CD4-positive, CD25-positive, alpha-beta regulatory T cell (primary cell): ENCODE measurements at regions not wholly inside any gene's neighbourhood (a gene's known extent, or its start where the extent isn't known, plus 50 kb on each side); places are given as distances from the start of the nearest gene placed in this dataset.
A peak's percentile ranks its signal among the peaks of the same experiment; 100 is the strongest.

Experiments
- ATAC-seq, 2 donors: fragments of 150-1000 bp; cut with Tn5 transposase; one replicate each; pipeline ENCODE4 v1.10.0; 2021; ENCODE audit warnings: low read depth in 2 of 2, moderate number of reproducible peaks in 2 of 2, moderate library complexity in 1 of 2
- DNase-seq, 3 donors: peaks; one replicate each; pipeline versions ENCODE4 v3.0.0 to v3.0.0-alpha.2; 2012 to 2022; ENCODE audit warnings: mixed read lengths in 1 of 3
- H3K27ac ChIP-seq: one replicate; pipeline ENCODE4 v1.7.0; 2013; ENCODE audit warnings: mild to moderate bottlenecking, low read length; ENCODE audit not compliant: insufficient read depth, poor library complexity, severe bottlenecking
- H3K27me3 ChIP-seq: one replicate; pipeline ENCODE4 v1.7.0; 2013; ENCODE audit warnings: low read length; ENCODE audit not compliant: control insufficient read depth, insufficient read depth
- H3K36me3 ChIP-seq: one replicate; pipeline ENCODE4 v1.7.0; 2013; ENCODE audit warnings: mild to moderate bottlenecking, low read length, moderate library complexity; ENCODE audit not compliant: control insufficient read depth, insufficient read depth
- H3K4me1 ChIP-seq: 2 replicates; pipeline ENCODE4 v1.7.0; 2013; ENCODE audit warnings: mild to moderate bottlenecking, low read length; ENCODE audit not compliant: insufficient read depth, control insufficient read depth, poor library complexity, severe bottlenecking
- H3K4me3 ChIP-seq: one replicate; pipeline ENCODE4 v1.7.0; 2013; ENCODE audit warnings: low read depth, mild to moderate bottlenecking, low read length, moderate library complexity
- H3K9me3 ChIP-seq, 2 experiments: 1 replicate in 1 of 2; 2 replicates in 1 of 2; pipeline ENCODE4 v1.7.0; 2013; ENCODE audit warnings: low read length in 2 of 2, mild to moderate bottlenecking in 1 of 2, moderate library complexity in 1 of 2; ENCODE audit not compliant: control insufficient read depth in 2 of 2
- H3K27ac Mint-ChIP-seq, 3 donors: one replicate each; pipeline ENCODE4 v1.8.0; 2020 to 2022; ENCODE audit warnings: mild to moderate bottlenecking in 3 of 3, mixed read lengths in 3 of 3, moderate library complexity in 2 of 3
- H3K27me3 Mint-ChIP-seq: one replicate; pipeline ENCODE4 v1.8.0; 2022; ENCODE audit warnings: mild to moderate bottlenecking, mixed read lengths
- H3K36me3 Mint-ChIP-seq: one replicate; pipeline ENCODE4 v1.8.0; 2020; ENCODE audit warnings: mixed read lengths
- H3K4me1 Mint-ChIP-seq, 4 donors: one replicate each; pipeline ENCODE4 v1.8.0; 2020 to 2022; ENCODE audit warnings: mixed read lengths in 4 of 4, mild to moderate bottlenecking in 1 of 4
- H3K4me3 Mint-ChIP-seq, 4 donors: one replicate each; pipeline ENCODE4 v1.8.0; 2020 to 2022; ENCODE audit warnings: mild to moderate bottlenecking in 4 of 4, mixed read lengths in 4 of 4, moderate library complexity in 3 of 4
- H3K9me3 Mint-ChIP-seq, 7 donors: one replicate each; pipeline ENCODE4 v1.8.0; 2020 to 2022; ENCODE audit warnings: mixed read lengths in 7 of 7, mild to moderate bottlenecking in 3 of 7, moderate library complexity in 2 of 7

- H3K27me3 Mint-ChIP-seq: peaks cover 11% of the 10 kb centered on the region
- peaks cover 0 to 3% (median 0%) of the 10 kb centered on the region in 7 donors for H3K9me3 Mint-ChIP-seq
- H3K36me3 ChIP-seq: no peaks in the 10 kb centered on the region
- peaks cover 0 to 4% (median 0%) of the 10 kb centered on the region in 4 donors for H3K4me1 Mint-ChIP-seq
- H3K27ac ChIP-seq: no peak overlapping the region
- H3K4me1 ChIP-seq: no peaks in the 10 kb centered on the region
- no peak for DNase-seq
- H3K27me3 ChIP-seq: peaks cover 7% of the 10 kb centered on the region
- no peak overlapping the region for H3K4me3 ChIP-seq
- H3K4me3 Mint-ChIP-seq: no peak overlapping the region
- no peak for ATAC-seq
- no peaks in the 10 kb centered on the region for H3K36me3 Mint-ChIP-seq
- no peak overlapping the region for H3K27ac Mint-ChIP-seq
- H3K9me3 ChIP-seq: no peaks in the 10 kb centered on the region
These were observed 97.3 kb downstream of the GEMIN8 start for GRCh38 chrX:13932416-13932815.

DNA sequence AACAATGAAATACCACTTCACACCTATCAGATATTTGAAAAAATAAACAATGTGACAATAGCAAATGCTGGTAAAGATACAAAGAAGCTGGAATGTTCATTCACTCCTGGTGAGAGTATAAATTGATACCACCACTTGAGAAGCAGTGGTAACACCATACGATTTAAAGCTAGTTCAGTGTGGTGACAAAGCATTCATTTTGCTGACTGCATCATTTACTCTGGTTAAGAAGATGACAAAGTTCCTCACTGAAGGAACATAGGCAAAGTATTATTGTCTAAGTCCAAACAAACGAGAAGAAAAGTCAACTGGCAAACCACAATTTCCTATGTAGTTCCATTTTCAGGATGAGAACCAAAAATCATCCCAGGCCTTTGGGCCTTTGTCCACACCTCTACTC is 102.5 kb downstream of the GEMIN8 start:
- DNase-seq: no peak
- H3K4me1 ChIP-seq: no peaks in the 10 kb centered on the region
- no peak overlapping the region for H3K4me3 Mint-ChIP-seq
- ATAC-seq: no peak
- H3K36me3 ChIP-seq: no peaks in the 10 kb centered on the region
- H3K27ac ChIP-seq: no peak overlapping the region
- no peaks in the 10 kb centered on the region for H3K9me3 ChIP-seq
- no peak overlapping the region for H3K4me3 ChIP-seq
- peaks cover 5% of the 10 kb centered on the region for H3K27me3 Mint-ChIP-seq
- no peaks in the 10 kb centered on the region for H3K9me3 Mint-ChIP-seq
- no peaks in the 10 kb centered on the region for H3K4me1 Mint-ChIP-seq
- H3K27ac Mint-ChIP-seq: no peak overlapping the region
- H3K27me3 ChIP-seq: no peaks in the 10 kb centered on the region
- H3K36me3 Mint-ChIP-seq: no peaks in the 10 kb centered on the region

DNA sequence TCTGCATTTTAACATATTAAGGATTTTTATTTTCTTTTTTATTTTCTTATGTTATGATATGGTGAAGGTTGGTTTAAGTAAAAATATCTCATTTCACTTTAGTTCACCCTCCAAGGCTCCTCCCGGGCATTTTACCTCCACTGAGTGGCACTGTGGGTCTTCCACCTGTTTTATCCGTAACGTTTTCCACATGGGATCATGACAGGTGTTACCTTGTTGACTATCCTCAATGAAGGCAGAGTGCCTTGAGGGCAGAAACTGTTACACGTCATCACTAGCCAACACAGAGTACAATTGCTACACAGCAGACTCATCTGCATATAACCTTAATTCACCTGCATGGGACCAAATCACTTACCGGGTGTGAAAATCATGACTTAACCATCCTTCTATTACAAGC is 105.8 kb downstream of the GEMIN8 start:
- H3K4me1 ChIP-seq: no peaks in the 10 kb centered on the region
- H3K4me3 ChIP-seq: no peak overlapping the region
- no peaks in the 10 kb centered on the region for H3K9me3 Mint-ChIP-seq
- no peaks in the 10 kb centered on the region for H3K27me3 ChIP-seq
- no peaks in the 10 kb centered on the region for H3K4me1 Mint-ChIP-seq
- no peak for ATAC-seq
- no peaks in the 10 kb centered on the region for H3K27me3 Mint-ChIP-seq
- H3K9me3 ChIP-seq: no peaks in the 10 kb centered on the region
- no peak overlapping the region for H3K27ac ChIP-seq
- H3K4me3 Mint-ChIP-seq: peak overlapping the region in 1 of 4 donors; percentile 32
- no peaks in the 10 kb centered on the region for H3K36me3 ChIP-seq
- no peak for DNase-seq
- H3K27ac Mint-ChIP-seq: no peak overlapping the region
- H3K36me3 Mint-ChIP-seq: no peaks in the 10 kb centered on the region

GRCh38 chrX:13923289-13923688 is 106.4 kb upstream of the GPM6B start:
- no peak for DNase-seq
- no peaks in the 10 kb centered on the region for H3K36me3 Mint-ChIP-seq

DNA sequence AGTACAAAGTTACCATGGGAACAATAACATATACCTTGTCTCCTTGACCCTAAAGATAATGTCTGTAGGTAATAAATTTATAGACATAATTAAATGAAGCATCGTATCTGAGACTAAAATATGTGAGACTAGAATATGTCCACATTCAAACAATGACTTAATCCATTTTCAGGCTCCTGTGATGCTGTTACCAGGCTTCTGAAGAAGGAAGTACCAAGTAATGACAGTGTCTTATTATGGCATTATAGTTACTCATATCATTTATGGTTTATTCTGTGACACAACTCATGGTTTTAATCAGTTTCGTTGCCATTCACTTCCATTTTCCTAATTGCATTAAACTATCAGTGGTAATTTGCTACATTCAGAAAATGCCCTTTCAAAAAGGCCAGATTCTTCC is 100.6 kb upstream of the GPM6B start:
- Mint-ChIP-seq H3K4me1 (no peaks in the 10 kb centered on the region), H3K9me3 (no peaks in the 10 kb centered on the region), H3K27me3 (peaks cover 4% of the 10 kb centered on the region), H3K4me3 (no peak overlapping the region), H3K27ac (no peak overlapping the region), H3K36me3 (no peaks in the 10 kb centered on the region)
- Histone ChIP-seq H3K9me3 (no peaks in the 10 kb centered on the region), H3K36me3 (no peaks in the 10 kb centered on the region), H3K4me3 (no peak overlapping the region), H3K27ac (no peak overlapping the region), H3K4me1 (no peaks in the 10 kb centered on the region), H3K27me3 (no peaks in the 10 kb centered on the region)
- no peak for ATAC-seq
- no peak for DNase-seq

More at GRCh38 chrX:13923289-13923688, 106.4 kb upstream of the GPM6B start:
- Histone ChIP-seq H3K4me1 (no peaks in the 10 kb centered on the region), H3K36me3 (no peaks in the 10 kb centered on the region), H3K4me3 (no peak overlapping the region), H3K27me3 (no peaks in the 10 kb centered on the region), H3K9me3 (no peaks in the 10 kb centered on the region), H3K27ac (no peak overlapping the region)
- no peak overlapping the region for H3K4me3 Mint-ChIP-seq
- ATAC-seq: no peak
- no peaks in the 10 kb centered on the region for H3K9me3 Mint-ChIP-seq
- H3K27me3 Mint-ChIP-seq: no peaks in the 10 kb centered on the region
- H3K27ac Mint-ChIP-seq: no peak overlapping the region
- no peaks in the 10 kb centered on the region for H3K4me1 Mint-ChIP-seq

DNA sequence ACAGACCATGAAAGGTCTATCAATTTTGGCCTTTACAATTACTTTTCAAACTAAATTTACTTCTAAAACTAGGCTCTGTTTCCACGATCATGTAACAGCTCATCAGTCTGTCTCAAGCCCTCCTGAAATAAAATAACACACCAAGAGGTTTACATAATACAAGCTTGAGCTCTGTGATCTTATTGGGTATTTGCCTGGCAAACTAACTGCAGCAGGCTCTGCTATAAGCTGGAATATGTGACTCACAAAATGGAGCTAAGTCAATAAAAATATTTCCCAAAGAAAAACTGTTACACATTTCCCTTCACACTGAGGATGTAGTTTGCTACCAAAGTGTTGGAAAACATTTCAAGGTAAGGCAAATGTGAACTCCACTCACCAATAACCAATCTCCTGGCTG is 94.7 kb upstream of the GPM6B start:
- H3K27ac Mint-ChIP-seq: no peak overlapping the region
- no peak overlapping the region for H3K27ac ChIP-seq
- no peaks in the 10 kb centered on the region for H3K36me3 ChIP-seq
- no peaks in the 10 kb centered on the region for H3K4me1 ChIP-seq
- no peak for DNase-seq
- no peaks in the 10 kb centered on the region for H3K27me3 ChIP-seq
- H3K9me3 ChIP-seq: no peaks in the 10 kb centered on the region
- H3K27me3 Mint-ChIP-seq: peaks cover 4% of the 10 kb centered on the region
- H3K36me3 Mint-ChIP-seq: no peaks in the 10 kb centered on the region
- no peak for ATAC-seq
- no peak overlapping the region for H3K4me3 ChIP-seq
- H3K9me3 Mint-ChIP-seq: no peaks in the 10 kb centered on the region
- H3K4me1 Mint-ChIP-seq: no peaks in the 10 kb centered on the region
- H3K4me3 Mint-ChIP-seq: no peak overlapping the region

DNA sequence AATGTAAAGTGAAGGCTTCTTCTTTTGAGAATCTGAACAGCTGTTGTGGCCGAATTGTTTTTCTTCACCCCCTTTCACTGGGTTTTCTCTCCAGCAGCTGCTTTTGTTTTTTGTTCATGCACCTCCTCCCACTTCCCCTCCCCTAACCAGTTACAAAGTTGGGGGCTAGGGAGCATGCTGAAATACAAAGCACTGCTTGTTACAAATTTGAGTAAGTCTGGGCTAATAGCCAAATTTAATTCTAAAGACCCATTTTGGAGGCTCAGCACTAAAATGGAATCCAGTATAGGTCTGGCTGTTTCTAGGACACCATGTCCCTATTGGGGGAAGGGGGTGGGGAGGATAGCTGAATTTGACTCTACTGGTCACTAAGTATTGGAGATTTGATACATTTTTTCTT is 89.2 kb upstream of the GPM6B start:
- ATAC-seq (no peak), DNase-seq (no peak)
- peaks cover 18% of the 10 kb centered on the region for H3K27me3 Mint-ChIP-seq
- no peaks in the 10 kb centered on the region for H3K36me3 Mint-ChIP-seq
- no peak overlapping the region for H3K4me3 Mint-ChIP-seq
- no peaks in the 10 kb centered on the region for H3K9me3 Mint-ChIP-seq
- Histone ChIP-seq H3K9me3 (no peaks in the 10 kb centered on the region), H3K36me3 (no peaks in the 10 kb centered on the region), H3K4me3 (no peak overlapping the region), H3K27me3 (no peaks in the 10 kb centered on the region), H3K4me1 (no peaks in the 10 kb centered on the region), H3K27ac (no peak overlapping the region)
- no peak overlapping the region for H3K27ac Mint-ChIP-seq
- no peaks in the 10 kb centered on the region for H3K4me1 Mint-ChIP-seq

DNA sequence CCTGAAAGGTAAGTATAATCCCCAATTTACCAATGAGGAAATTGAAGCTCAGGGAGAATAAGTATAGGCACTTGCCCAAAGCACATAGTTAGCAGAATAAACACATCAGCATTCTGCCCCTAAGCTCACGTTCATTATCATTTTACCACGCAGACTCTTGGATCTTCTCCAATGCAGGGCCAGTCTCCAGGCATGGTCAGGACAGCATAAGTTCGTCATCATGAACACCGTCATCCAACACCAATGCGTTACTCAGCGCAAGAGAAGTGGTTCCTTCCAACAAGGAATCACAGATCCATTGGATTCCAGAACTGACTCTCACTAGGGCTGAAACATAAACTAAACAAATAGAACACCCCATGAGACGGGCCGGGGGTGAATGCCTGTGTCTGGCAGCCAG is 86.5 kb upstream of the GPM6B start:
- Histone ChIP-seq H3K27ac (no peak overlapping the region), H3K9me3 (no peaks in the 10 kb centered on the region), H3K4me1 (no peaks in the 10 kb centered on the region), H3K4me3 (no peak overlapping the region), H3K36me3 (no peaks in the 10 kb centered on the region), H3K27me3 (peaks cover 2% of the 10 kb centered on the region)
- no peaks in the 10 kb centered on the region for H3K36me3 Mint-ChIP-seq
- ATAC-seq: no peak
- H3K27me3 Mint-ChIP-seq: peaks cover 18% of the 10 kb centered on the region
- no peaks in the 10 kb centered on the region for H3K9me3 Mint-ChIP-seq
- no peak overlapping the region for H3K4me3 Mint-ChIP-seq
- DNase-seq: no peak
- no peaks in the 10 kb centered on the region for H3K4me1 Mint-ChIP-seq
- no peak overlapping the region for H3K27ac Mint-ChIP-seq
